Neural progenitor cell (in vitro differentiated cells): ENCODE measurements at regions not wholly inside any gene's neighbourhood (a gene's known extent, or its start where the extent isn't known, plus 50 kb on each side); places are given as distances from the start of the nearest gene placed in this dataset.
"Not testable (repeated sequence)": the region's sequence is repeated elsewhere in the genome, so short reads cannot be mapped to it uniquely, and the experiment has no call there.

Experiments used
- DNase-seq: peaks from one replicate; pipeline ENCODE4 v3.0.0-alpha.2; 2016; ENCODE audit warnings: low spot score
- H2AFZ ChIP-seq: fragments of 200-600 bp; sonication (generic); replicated peaks from 2 replicates; pipeline ENCODE4 v1.6.1; 2016; ENCODE audit warnings: antibody characterized with exemption
- H3F3A ChIP-seq: fragments of 200-600 bp; sonication (generic); 2 replicates; pipeline ENCODE4 v1.6.1; 2016; ENCODE audit warnings: antibody characterized with exemption, low read depth
- H3K27ac ChIP-seq: fragments of 200-600 bp; sonication (generic); 2 replicates; pipeline ENCODE4 v1.5.1; 2016; ENCODE audit warnings: mild to moderate bottlenecking
- H3K27me3 ChIP-seq: fragments of 200-600 bp; sonication (generic); 2 replicates; pipeline ENCODE4 v1.6.1; 2016; ENCODE audit warnings: mild to moderate bottlenecking, moderate library complexity
- H3K36me3 ChIP-seq: fragments of 200-600 bp; sonication (generic); 2 replicates; pipeline ENCODE4 v1.5.1; 2016
- H3K4me1 ChIP-seq: fragments of 200-600 bp; sonication (generic); 2 replicates; pipeline ENCODE4 v1.6.1; 2016; ENCODE audit warnings: mixed run types
- H3K4me2 ChIP-seq: fragments of 200-600 bp; sonication (generic); 2 replicates; pipeline ENCODE4 v1.6.1; 2016
- H3K4me3 ChIP-seq: fragments of 200-600 bp; sonication (generic); 2 replicates; pipeline ENCODE4 v1.5.1; 2016
- H3K79me2 ChIP-seq: fragments of 200-600 bp; sonication (generic); 2 replicates; pipeline ENCODE4 v1.6.1; 2016; ENCODE audit warnings: low read depth
- H3K9ac ChIP-seq: fragments of 200-600 bp; sonication (generic); 2 replicates; pipeline ENCODE4 v1.6.1; 2016
- H3K9me3 ChIP-seq: fragments of 200-600 bp; sonication (generic); 2 replicates; pipeline ENCODE4 v1.5.1; 2016; ENCODE audit warnings: low read depth
- H4K20me1 ChIP-seq: fragments of 200-600 bp; sonication (generic); 2 replicates; pipeline ENCODE4 v1.6.1; 2016; ENCODE audit warnings: low read depth
- H3K27ac Mint-ChIP-seq: 3 replicates; pipeline ENCODE4 v1.8.0; 2021; ENCODE audit warnings: mixed read lengths
- H3K27me3 Mint-ChIP-seq: 2 replicates; pipeline ENCODE4 v1.8.0; 2022; ENCODE audit warnings: low read depth, mild to moderate bottlenecking, inconsistent platforms, moderate library complexity, mixed read lengths; ENCODE audit not compliant: insufficient read depth
- H3K36me3 Mint-ChIP-seq: 3 replicates; pipeline ENCODE4 v1.8.0; 2021; ENCODE audit warnings: mixed read lengths
- H3K4me1 Mint-ChIP-seq: 3 replicates; pipeline ENCODE4 v1.8.0; 2021; ENCODE audit warnings: mixed read lengths
- H3K4me3 Mint-ChIP-seq: 3 replicates; pipeline ENCODE4 v1.8.0; 2021; ENCODE audit warnings: mild to moderate bottlenecking, moderate library complexity, mixed read lengths
- H3K9me3 Mint-ChIP-seq: 3 replicates; pipeline ENCODE4 v1.8.0; 2020; ENCODE audit warnings: mixed read lengths
- EZH2 ChIP-seq: fragments of 200-600 bp; sonication (generic); IDR thresholded peaks from 2 replicates; pipeline ENCODE4 v1.6.1; 2017; ENCODE audit warnings: antibody characterized with exemption, mild to moderate bottlenecking, moderate library complexity
- EZH2phosphoT487 ChIP-seq: fragments of 200-600 bp; sonication (generic); IDR thresholded peaks from 2 replicates; pipeline ENCODE4 v1.6.1; 2017; ENCODE audit warnings: antibody characterized with exemption
- TF ChIP-seq, protein P1 (sequence below): fragments of 200-600 bp; sonication (generic); IDR thresholded peaks from 2 replicates; pipeline ENCODE4 v1.5.1; 2017; ENCODE audit warnings: antibody characterized with exemption, mild to moderate bottlenecking

DNA sequence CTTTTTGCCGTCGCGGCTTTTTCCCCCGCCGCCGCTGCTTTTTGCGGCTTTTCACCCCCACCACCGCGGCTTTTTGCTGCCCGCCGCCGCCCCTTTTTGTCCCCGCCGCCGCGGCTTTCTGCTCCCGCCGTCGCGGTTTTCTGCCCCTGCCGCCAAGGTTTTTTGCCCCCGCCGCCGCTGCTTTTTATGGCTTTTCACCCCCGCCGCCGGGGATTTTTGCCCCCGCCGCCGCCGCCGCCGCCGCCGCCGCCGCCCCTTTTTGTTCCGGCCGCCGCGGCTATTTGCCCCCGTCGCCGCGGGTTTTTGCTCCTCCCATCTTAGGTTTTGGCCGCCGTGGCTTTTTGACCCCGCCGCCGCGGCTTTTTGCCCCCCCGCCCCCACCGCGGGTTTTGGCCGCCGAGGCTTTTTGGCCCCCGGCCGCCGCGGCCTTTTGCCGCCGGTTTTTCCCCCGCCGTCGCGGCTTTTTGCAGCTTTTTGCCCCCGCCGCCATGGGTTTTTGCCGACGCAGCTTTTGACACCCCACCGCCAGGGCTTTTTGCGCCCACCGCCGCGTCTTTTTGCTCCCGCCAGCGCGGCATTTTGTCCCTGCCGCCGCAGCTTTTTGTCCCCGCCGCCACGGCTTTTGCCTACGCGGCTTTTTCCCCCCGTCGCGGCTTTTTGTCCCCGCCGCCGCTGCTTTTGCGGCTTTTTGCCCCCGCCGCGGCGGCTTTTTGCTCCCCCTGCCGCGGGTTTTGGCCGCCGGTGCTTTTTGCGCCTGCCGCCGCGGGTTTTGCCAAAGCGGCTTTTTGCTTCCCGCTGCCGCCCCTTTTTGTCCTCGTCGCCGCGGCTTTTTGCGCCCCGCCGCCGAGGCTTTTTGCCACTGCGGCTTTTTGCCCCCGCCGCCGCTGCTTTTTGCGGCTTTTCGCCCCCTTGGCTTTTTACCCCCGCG lies 519.4 kb upstream of the WSB1 start:
- H3K9ac ChIP-seq = no peak overlapping the region
- no peak overlapping the region for H3K4me2 ChIP-seq
- H2AFZ ChIP-seq = no peak overlapping the region
- H3K9me3 ChIP-seq = peaks cover 15% of the 10 kb centered on the region
- no peak overlapping the region for H3K27ac ChIP-seq
- no peaks in the 10 kb centered on the region for H3K36me3 ChIP-seq
- H3K4me3 Mint-ChIP-seq = no peak overlapping the region
- DNase-seq = no peak
- H3K9me3 Mint-ChIP-seq = peaks cover 32% of the 10 kb centered on the region
- TF ChIP-seq EZH2 (no peak), EZH2phosphoT487 (no peak)
- TF ChIP-seq, protein P1, sequence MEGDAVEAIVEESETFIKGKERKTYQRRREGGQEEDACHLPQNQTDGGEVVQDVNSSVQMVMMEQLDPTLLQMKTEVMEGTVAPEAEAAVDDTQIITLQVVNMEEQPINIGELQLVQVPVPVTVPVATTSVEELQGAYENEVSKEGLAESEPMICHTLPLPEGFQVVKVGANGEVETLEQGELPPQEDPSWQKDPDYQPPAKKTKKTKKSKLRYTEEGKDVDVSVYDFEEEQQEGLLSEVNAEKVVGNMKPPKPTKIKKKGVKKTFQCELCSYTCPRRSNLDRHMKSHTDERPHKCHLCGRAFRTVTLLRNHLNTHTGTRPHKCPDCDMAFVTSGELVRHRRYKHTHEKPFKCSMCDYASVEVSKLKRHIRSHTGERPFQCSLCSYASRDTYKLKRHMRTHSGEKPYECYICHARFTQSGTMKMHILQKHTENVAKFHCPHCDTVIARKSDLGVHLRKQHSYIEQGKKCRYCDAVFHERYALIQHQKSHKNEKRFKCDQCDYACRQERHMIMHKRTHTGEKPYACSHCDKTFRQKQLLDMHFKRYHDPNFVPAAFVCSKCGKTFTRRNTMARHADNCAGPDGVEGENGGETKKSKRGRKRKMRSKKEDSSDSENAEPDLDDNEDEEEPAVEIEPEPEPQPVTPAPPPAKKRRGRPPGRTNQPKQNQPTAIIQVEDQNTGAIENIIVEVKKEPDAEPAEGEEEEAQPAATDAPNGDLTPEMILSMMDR = no peak
- no peak overlapping the region for H3K27ac Mint-ChIP-seq
- H3K4me3 ChIP-seq = no peak overlapping the region
- no peaks in the 10 kb centered on the region for H4K20me1 ChIP-seq
- no peaks in the 10 kb centered on the region for H3K79me2 ChIP-seq
- H3K4me1 ChIP-seq = no peaks in the 10 kb centered on the region
- H3K36me3 Mint-ChIP-seq = no peaks in the 10 kb centered on the region
- H3K4me1 Mint-ChIP-seq = no peaks in the 10 kb centered on the region
- H3F3A ChIP-seq = no peaks in the 10 kb centered on the region
- no peaks in the 10 kb centered on the region for H3K27me3 ChIP-seq
- no peaks in the 10 kb centered on the region for H3K27me3 Mint-ChIP-seq

DNA sequence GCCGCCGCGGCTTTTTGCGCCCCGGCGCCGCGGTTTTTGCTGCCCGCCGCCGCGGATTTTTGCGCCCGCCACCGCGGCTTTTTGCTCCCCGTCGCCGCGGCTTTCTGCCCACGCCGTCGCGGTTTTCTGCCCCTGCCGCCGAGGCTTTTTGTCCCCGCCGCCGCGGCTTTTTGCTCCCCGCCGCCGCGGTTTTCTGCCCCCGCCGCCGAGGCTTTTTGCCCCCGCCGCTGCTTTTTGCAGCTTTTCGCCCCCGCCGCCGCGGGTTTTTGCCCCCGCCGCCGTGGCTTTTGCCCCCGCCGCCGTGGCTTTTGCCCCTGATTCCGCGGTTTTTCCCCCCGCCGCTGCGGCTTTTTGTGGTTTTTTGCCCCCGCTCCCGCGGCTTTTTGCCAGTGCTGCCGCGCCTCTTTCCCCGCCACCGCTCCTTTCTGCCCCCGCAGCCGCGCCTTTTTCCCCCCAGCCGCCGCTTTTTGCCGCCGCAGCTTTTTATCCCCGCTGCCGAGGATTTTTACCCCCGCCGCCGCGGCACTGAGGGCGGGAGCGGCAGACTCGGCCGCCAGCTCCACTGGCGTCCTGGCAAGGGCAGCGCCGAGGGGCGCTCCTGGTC lies 518.6 kb upstream of the WSB1 start:
- no peak overlapping the region for H3K4me2 ChIP-seq
- peaks cover 34% of the 10 kb centered on the region for H3K9me3 Mint-ChIP-seq
- no peaks in the 10 kb centered on the region for H3K4me1 Mint-ChIP-seq
- no peak overlapping the region for H3K9ac ChIP-seq
- no peak overlapping the region for H3K4me3 ChIP-seq
- H3K27ac ChIP-seq = no peak overlapping the region
- no peaks in the 10 kb centered on the region for H3K36me3 ChIP-seq
- TF ChIP-seq EZH2phosphoT487 (no peak), EZH2 (no peak)
- TF ChIP-seq, protein P1 = no peak
- H4K20me1 ChIP-seq = no peaks in the 10 kb centered on the region
- DNase-seq = no peak
- no peaks in the 10 kb centered on the region for H3K36me3 Mint-ChIP-seq
- H3F3A ChIP-seq = no peaks in the 10 kb centered on the region
- no peak overlapping the region for H2AFZ ChIP-seq
- H3K27me3 ChIP-seq = no peaks in the 10 kb centered on the region
- H3K4me1 ChIP-seq = no peaks in the 10 kb centered on the region
- H3K9me3 ChIP-seq = peaks cover 9% of the 10 kb centered on the region
- no peaks in the 10 kb centered on the region for H3K79me2 ChIP-seq
- no peak overlapping the region for H3K4me3 Mint-ChIP-seq
- H3K27ac Mint-ChIP-seq = no peak overlapping the region
- H3K27me3 Mint-ChIP-seq = no peaks in the 10 kb centered on the region

DNA sequence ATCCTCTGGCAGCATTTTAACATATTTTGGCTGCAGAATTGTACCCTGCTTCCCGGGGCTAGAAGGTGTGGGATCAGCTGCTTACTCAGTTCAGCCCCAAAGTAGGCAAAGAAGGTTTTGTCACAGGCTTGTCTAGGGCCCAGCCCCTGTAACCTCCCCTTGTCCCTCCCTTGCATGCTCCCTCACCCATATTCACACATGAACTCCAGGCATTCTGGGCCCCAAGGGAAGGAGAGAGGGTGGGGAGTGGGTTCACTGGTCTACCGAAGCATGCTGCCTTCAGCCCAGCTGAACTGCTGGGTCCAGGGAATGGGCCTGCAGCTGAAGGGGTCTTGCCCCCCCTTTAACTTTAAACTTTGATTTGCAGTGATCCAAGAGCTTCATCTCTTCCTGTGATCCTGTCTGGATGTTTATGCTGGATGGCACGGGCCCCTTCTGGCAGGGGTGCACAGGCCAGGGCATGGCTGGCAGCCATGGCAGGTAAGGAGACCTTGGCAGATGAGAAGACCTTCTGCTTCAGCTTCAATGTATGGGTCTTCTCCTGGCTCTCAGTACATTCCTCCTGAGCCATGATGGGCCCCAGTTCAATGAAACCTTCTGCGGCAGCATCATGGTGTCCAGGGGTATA lies 513.6 kb upstream of the WSB1 start:
- H3K27ac ChIP-seq, H3K27me3 Mint-ChIP-seq, H3K9ac ChIP-seq, H3K27ac Mint-ChIP-seq, H3K4me3 Mint-ChIP-seq, H3K4me3 ChIP-seq, DNase-seq, H3K27me3 ChIP-seq, H3K4me2 ChIP-seq, H3K36me3 Mint-ChIP-seq, H3F3A ChIP-seq, H3K4me1 Mint-ChIP-seq, H3K4me1 ChIP-seq, H4K20me1 ChIP-seq, H3K79me2 ChIP-seq, H2AFZ ChIP-seq, H3K36me3 ChIP-seq: not testable (repeated sequence)
- H3K9me3 Mint-ChIP-seq = peaks cover 33% of the 10 kb centered on the region
- peaks cover 31% of the 10 kb centered on the region for H3K9me3 ChIP-seq
